MM.1S (cell line): ENCODE measurements at regions not wholly inside any gene's neighbourhood (a gene's known extent, or its start where the extent isn't known, plus 50 kb on each side); places are given as distances from the start of the nearest gene placed in this dataset.

Experiments used
- DNase-seq: peaks from one replicate; pipeline ENCODE4 v3.0.0-alpha.2; 2015
- H2AFZ ChIP-seq: fragments of 300-600 bp; sonication (generic); 2 replicates; pipeline ENCODE4 v1.6.0; 2016; ENCODE audit warnings: antibody characterized with exemption, low read length
- H3F3A ChIP-seq: fragments of 300-600 bp; sonication (generic); 2 replicates; pipeline ENCODE4 v1.6.1; 2016; ENCODE audit warnings: mild to moderate bottlenecking, antibody characterized with exemption, low read length, moderate library complexity, mixed read lengths; ENCODE audit not compliant: insufficient read depth
- H3K27ac ChIP-seq: fragments of 300-600 bp; sonication (generic); 2 replicates; pipeline ENCODE4 v1.5.1; 2016; ENCODE audit warnings: mild to moderate bottlenecking, low read length
- H3K27me3 ChIP-seq: fragments of 300-600 bp; sonication (generic); replicated peaks from 2 replicates; pipeline ENCODE4 v1.6.0; 2016; ENCODE audit warnings: low read length; ENCODE audit not compliant: insufficient read depth
- H3K36me3 ChIP-seq: fragments of 300-600 bp; sonication (generic); replicated peaks from 2 replicates; pipeline ENCODE4 v1.6.1; 2016; ENCODE audit warnings: mild to moderate bottlenecking, low read length, mixed read lengths; ENCODE audit not compliant: insufficient read depth
- H3K4me1 ChIP-seq: fragments of 300-600 bp; sonication (generic); 2 replicates; pipeline ENCODE4 v1.6.1; 2016; ENCODE audit warnings: low read length, mixed read lengths
- H3K4me2 ChIP-seq: fragments of 300-600 bp; sonication (generic); 2 replicates; pipeline ENCODE4 v1.6.0; 2016; ENCODE audit warnings: low read depth, low read length
- H3K4me3 ChIP-seq: fragments of 300-600 bp; sonication (generic); 2 replicates; pipeline ENCODE4 v1.5.1; 2016; ENCODE audit warnings: low read length, mixed read lengths
- H3K79me2 ChIP-seq: fragments of 300-600 bp; sonication (generic); 2 replicates; pipeline ENCODE4 v1.6.1; 2016; ENCODE audit warnings: mixed run types, low read length, mixed read lengths
- H3K9ac ChIP-seq: fragments of 300-600 bp; sonication (generic); 2 replicates; pipeline ENCODE4 v1.6.1; 2016; ENCODE audit warnings: low read length, mixed read lengths
- H3K9me2 ChIP-seq: fragments of 300-600 bp; sonication (generic); replicated peaks from 2 replicates; pipeline ENCODE4 v1.6.1; 2016; ENCODE audit warnings: mild to moderate bottlenecking, low read length, mixed read lengths; ENCODE audit not compliant: insufficient read depth
- H3K9me3 ChIP-seq: fragments of 300-600 bp; sonication (generic); replicated peaks from 2 replicates; pipeline ENCODE4 v1.6.1; 2016; ENCODE audit warnings: mild to moderate bottlenecking, low read length, mixed read lengths; ENCODE audit not compliant: insufficient read depth
- H4K20me1 ChIP-seq: fragments of 300-600 bp; sonication (generic); 2 replicates; pipeline ENCODE4 v1.6.1; 2016; ENCODE audit warnings: mild to moderate bottlenecking, low read length, moderate library complexity, mixed read lengths; ENCODE audit not compliant: insufficient read depth
- CTCF ChIP-seq: fragments of 300-600 bp; sonication (generic); IDR thresholded peaks from 2 replicates; pipeline ENCODE4 v1.5.1; 2016; ENCODE audit warnings: antibody characterized with exemption, low read length, mixed read lengths
- EZH2 ChIP-seq: fragments of 300-600 bp; sonication (generic); optimal IDR thresholded peaks from 2 replicates; pipeline ENCODE3; 2017; ENCODE audit warnings: low read depth, mild to moderate bottlenecking, antibody characterized with exemption, low read length, mixed read lengths
- EZH2phosphoT487 ChIP-seq: fragments of 300-600 bp; sonication (generic); IDR thresholded peaks from 2 replicates; pipeline ENCODE4 v1.6.1; 2018; ENCODE audit warnings: antibody characterized with exemption, low read length

GRCh38 chr2:149747456-149747855 lies 159.9 kb upstream of the MMADHC start:
- Histone ChIP-seq H3K4me1 (no peaks in the 10 kb centered on the region), H3K27me3 (no peaks in the 10 kb centered on the region), H3K27ac (no peak overlapping the region), H3F3A (no peaks in the 10 kb centered on the region), H3K4me2 (no peak overlapping the region), H3K36me3 (no peaks in the 10 kb centered on the region), H3K79me2 (no peaks in the 10 kb centered on the region), H3K4me3 (no peak overlapping the region), H2AFZ (no peak overlapping the region), H4K20me1 (no peaks in the 10 kb centered on the region), H3K9me2 (no peaks in the 10 kb centered on the region), H3K9ac (no peak overlapping the region), H3K9me3 (no peaks in the 10 kb centered on the region)
- TF ChIP-seq EZH2phosphoT487 (no peak), CTCF (no peak), EZH2 (no peak)
- no peak for DNase-seq

GRCh38 chr2:149745396-149746230 lies 158.0 kb upstream of the MMADHC start:
- H3F3A ChIP-seq, result no peaks in the 10 kb centered on the region
- DNase-seq, result no peak
- TF ChIP-seq EZH2phosphoT487 (no peak), EZH2 (no peak), CTCF (no peak)
- H3K9me2 ChIP-seq, result no peaks in the 10 kb centered on the region
- H3K79me2 ChIP-seq, result no peaks in the 10 kb centered on the region
- H3K27ac ChIP-seq, result no peak overlapping the region
- no peaks in the 10 kb centered on the region for H3K4me1 ChIP-seq
- no peak overlapping the region for H3K9ac ChIP-seq
- H3K4me2 ChIP-seq, result no peak overlapping the region
- no peaks in the 10 kb centered on the region for H4K20me1 ChIP-seq
- H3K9me3 ChIP-seq, result no peaks in the 10 kb centered on the region
- no peak overlapping the region for H3K4me3 ChIP-seq
- no peak overlapping the region for H2AFZ ChIP-seq
- no peaks in the 10 kb centered on the region for H3K27me3 ChIP-seq
- H3K36me3 ChIP-seq, result no peaks in the 10 kb centered on the region

- no peak overlapping the region for H3K4me2 ChIP-seq
- no peaks in the 10 kb centered on the region for H3K27me3 ChIP-seq
- no peak overlapping the region for H3K4me3 ChIP-seq
- no peaks in the 10 kb centered on the region for H3F3A ChIP-seq
- H3K36me3 ChIP-seq, result no peaks in the 10 kb centered on the region
- no peaks in the 10 kb centered on the region for H4K20me1 ChIP-seq
- DNase-seq, result no peak
- H3K9me3 ChIP-seq, result no peaks in the 10 kb centered on the region
- H3K79me2 ChIP-seq, result no peaks in the 10 kb centered on the region
- H3K27ac ChIP-seq, result no peak overlapping the region
- H3K9me2 ChIP-seq, result no peaks in the 10 kb centered on the region
- no peak for TF ChIP-seq CTCF
- no peak for TF ChIP-seq EZH2
- no peak for TF ChIP-seq EZH2phosphoT487
- no peak overlapping the region for H2AFZ ChIP-seq
- no peaks in the 10 kb centered on the region for H3K4me1 ChIP-seq
- no peak overlapping the region for H3K9ac ChIP-seq
Observed at GRCh38 chr2:149744865-149745264, 157.3 kb upstream of the MMADHC start.
